HFFc6 (cell line): ENCODE measurements at regions not wholly inside any gene's neighbourhood (a gene's known extent, or its start where the extent isn't known, plus 50 kb on each side); places are given as distances from the start of the nearest gene placed in this dataset.
A peak's percentile ranks its signal among the peaks of the same experiment; 100 is the strongest.

Experiments
- DNase-seq: peaks from one replicate; pipeline ENCODE4 v3.0.0-alpha.2; 2018
- H3K27ac Mint-ChIP-seq: 2 replicates; pipeline ENCODE4 v1.8.0; 2020; ENCODE audit warnings: mild to moderate bottlenecking, mixed read lengths
- H3K27me3 Mint-ChIP-seq: 2 replicates; pipeline ENCODE4 v1.8.0; 2021; ENCODE audit warnings: mild to moderate bottlenecking, moderate library complexity, mixed read lengths; ENCODE audit not compliant: insufficient read depth
- H3K36me3 Mint-ChIP-seq: 2 replicates; pipeline ENCODE4 v1.8.0; 2021; ENCODE audit warnings: low read depth, mixed read lengths
- H3K4me1 Mint-ChIP-seq: 2 replicates; pipeline ENCODE4 v1.8.0; 2020; ENCODE audit warnings: low read depth, mixed read lengths
- H3K4me3 Mint-ChIP-seq: 2 replicates; pipeline ENCODE4 v1.8.0; 2020; ENCODE audit warnings: mild to moderate bottlenecking, moderate library complexity, mixed read lengths
- H3K9me3 Mint-ChIP-seq: 2 replicates; pipeline ENCODE4 v1.8.0; 2020; ENCODE audit warnings: mild to moderate bottlenecking, mixed read lengths
- TF ChIP-seq, protein P1 (sequence below): fragments of 200-600 bp; sonication (generic); IDR thresholded peaks from 2 replicates; pipeline ENCODE4 v1.5.0; 2021; ENCODE audit warnings: antibody characterized with exemption, mild to moderate bottlenecking

DNA sequence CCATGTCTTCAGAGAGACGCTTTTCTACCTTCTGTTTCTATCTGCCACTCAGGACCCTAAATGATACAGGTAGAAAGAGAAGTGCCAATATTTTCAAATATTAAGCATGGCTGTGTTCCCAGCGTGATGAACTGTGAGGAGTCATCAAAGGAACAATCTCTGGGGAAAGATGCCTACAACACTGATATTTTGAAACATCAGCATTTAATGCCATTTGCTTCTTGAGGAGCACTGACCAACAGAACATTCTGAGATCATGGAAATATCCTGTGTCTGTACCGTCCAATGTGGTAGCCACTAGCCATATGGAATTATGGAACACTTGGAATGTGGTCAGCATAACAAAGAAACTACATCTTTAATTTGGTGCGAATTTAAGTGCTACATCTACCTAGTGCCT lies 117.9 kb upstream of the COL6A5 start:
- DNase-seq = no peak
- no peaks in the 10 kb centered on the region for H3K4me1 Mint-ChIP-seq
- no peaks in the 10 kb centered on the region for H3K36me3 Mint-ChIP-seq
- TF ChIP-seq, protein P1, sequence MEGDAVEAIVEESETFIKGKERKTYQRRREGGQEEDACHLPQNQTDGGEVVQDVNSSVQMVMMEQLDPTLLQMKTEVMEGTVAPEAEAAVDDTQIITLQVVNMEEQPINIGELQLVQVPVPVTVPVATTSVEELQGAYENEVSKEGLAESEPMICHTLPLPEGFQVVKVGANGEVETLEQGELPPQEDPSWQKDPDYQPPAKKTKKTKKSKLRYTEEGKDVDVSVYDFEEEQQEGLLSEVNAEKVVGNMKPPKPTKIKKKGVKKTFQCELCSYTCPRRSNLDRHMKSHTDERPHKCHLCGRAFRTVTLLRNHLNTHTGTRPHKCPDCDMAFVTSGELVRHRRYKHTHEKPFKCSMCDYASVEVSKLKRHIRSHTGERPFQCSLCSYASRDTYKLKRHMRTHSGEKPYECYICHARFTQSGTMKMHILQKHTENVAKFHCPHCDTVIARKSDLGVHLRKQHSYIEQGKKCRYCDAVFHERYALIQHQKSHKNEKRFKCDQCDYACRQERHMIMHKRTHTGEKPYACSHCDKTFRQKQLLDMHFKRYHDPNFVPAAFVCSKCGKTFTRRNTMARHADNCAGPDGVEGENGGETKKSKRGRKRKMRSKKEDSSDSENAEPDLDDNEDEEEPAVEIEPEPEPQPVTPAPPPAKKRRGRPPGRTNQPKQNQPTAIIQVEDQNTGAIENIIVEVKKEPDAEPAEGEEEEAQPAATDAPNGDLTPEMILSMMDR = no peak
- no peak overlapping the region for H3K4me3 Mint-ChIP-seq
- no peak overlapping the region for H3K27ac Mint-ChIP-seq
- peaks cover 6% of the 10 kb centered on the region; the same call in 1 of the 2 replicates for H3K27me3 Mint-ChIP-seq
- no peaks in the 10 kb centered on the region for H3K9me3 Mint-ChIP-seq

DNA sequence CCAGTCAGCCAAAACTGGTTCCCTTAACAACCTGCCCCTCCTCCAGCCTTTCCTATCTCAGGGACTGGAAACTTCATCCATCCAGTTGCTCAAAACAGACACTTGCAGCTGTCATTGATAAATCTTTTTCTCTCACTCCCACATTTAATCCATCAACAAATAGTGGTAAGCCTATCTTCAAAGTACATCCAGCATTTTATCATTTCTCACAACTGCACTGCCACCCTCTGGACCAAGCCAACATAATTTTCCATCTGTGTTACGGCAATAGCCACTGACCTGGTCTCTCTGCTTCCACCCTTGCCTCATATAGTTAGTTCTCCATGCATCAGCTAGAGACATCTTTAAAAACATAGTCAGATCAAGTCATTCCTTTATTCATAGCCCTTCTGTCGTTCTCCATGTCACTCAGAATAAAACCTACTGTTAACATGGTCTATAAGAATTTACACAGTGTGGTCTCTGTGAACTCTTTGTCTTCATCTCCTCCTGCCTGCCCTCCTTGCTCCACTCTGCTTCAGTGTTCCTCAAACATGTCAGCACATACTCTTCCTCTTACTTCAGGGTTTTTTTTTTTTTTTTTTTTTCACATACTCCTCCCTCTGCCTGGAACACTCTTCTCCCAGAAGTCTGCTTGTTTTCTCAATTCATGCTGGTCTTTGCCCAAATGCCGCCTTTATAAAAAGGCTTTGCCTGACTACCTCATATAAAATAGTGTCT lies 102.5 kb upstream of the COL6A5 start:
- H3K27me3 Mint-ChIP-seq = peaks cover 4% of the 10 kb centered on the region; the same call in 1 of the 2 replicates
- TF ChIP-seq, protein P1 = peak; percentile 52; the same call in 1 of the 2 replicates
- H3K4me1 Mint-ChIP-seq = no peaks in the 10 kb centered on the region
- no peak for DNase-seq
- H3K27ac Mint-ChIP-seq = no peak overlapping the region
- no peaks in the 10 kb centered on the region for H3K36me3 Mint-ChIP-seq
- H3K9me3 Mint-ChIP-seq = no peaks in the 10 kb centered on the region
- no peak overlapping the region for H3K4me3 Mint-ChIP-seq

DNA sequence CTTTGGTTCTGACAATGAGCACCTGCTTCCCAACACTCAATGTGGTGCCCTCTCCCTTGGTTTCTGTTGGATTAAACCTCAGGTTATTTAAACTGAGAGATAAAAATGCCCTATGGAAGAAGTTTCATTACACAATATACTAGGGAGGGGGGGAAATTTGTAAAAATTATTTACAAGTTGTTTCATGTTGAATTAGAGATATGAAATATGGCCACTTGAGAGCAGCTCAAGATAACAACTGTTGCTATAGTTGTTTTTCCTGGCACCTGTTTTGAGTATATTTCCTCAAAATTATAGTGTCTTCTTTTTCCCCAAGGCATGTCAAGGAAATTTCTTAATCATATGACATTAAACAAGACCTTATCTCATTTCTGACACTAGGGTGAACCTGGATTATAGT lies 101.7 kb upstream of the COL6A5 start:
- H3K27ac Mint-ChIP-seq = no peak overlapping the region
- peaks cover 4% of the 10 kb centered on the region; the same call in 1 of the 2 replicates for H3K27me3 Mint-ChIP-seq
- no peaks in the 10 kb centered on the region for H3K36me3 Mint-ChIP-seq
- H3K4me3 Mint-ChIP-seq = no peak overlapping the region
- no peaks in the 10 kb centered on the region for H3K4me1 Mint-ChIP-seq
- TF ChIP-seq, protein P1 = no peak
- DNase-seq = no peak
- no peaks in the 10 kb centered on the region for H3K9me3 Mint-ChIP-seq

DNA sequence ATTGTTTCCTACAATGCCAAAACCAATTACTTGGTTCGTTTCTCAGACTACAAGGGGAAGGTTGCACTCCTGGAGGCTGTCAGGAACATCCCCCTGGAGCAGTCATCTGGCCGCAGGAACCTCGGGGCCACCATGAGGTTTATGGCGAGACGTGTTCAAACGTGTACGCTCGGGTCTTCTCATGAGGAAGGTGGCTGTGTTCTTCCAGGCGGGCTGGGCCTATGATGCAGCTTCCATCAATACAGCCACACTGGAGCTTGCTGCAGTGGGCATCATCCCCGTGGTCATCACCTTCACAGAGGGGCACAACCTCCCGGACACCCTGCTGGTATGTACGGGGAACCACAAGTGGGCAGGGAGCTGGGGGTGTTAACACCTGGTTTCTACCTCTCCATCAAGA lies 94.5 kb upstream of the COL6A5 start:
- no peak overlapping the region for H3K4me3 Mint-ChIP-seq
- H3K27me3 Mint-ChIP-seq = peaks cover 4% of the 10 kb centered on the region; the same call in 1 of the 2 replicates
- H3K4me1 Mint-ChIP-seq = no peaks in the 10 kb centered on the region
- no peak for DNase-seq
- no peaks in the 10 kb centered on the region for H3K9me3 Mint-ChIP-seq
- no peaks in the 10 kb centered on the region for H3K36me3 Mint-ChIP-seq
- TF ChIP-seq, protein P1 = no peak
- no peak overlapping the region for H3K27ac Mint-ChIP-seq

DNA sequence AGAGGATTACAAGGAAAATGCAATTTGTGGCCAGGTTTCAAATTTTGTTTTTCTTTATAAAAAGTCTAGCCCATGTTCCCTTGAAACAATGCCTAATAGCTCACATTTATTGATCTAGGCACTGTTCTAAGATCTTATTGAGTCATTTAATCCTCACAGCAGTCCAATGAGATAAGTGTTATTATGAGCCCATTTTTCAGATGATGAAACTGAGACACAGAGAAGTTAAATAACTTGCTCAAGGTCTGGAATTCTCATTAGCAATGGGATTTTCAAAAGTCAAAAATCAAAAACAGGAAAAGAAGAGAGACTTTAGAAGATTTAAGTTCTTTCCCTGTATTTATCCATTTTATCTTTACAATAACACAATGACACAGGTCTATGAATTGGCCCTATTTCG lies 90.0 kb upstream of the COL6A5 start:
- peaks cover 2% of the 10 kb centered on the region; the same call in 1 of the 2 replicates for H3K27me3 Mint-ChIP-seq
- H3K4me1 Mint-ChIP-seq = peaks cover 6% of the 10 kb centered on the region; the same call in 1 of the 2 replicates
- H3K4me3 Mint-ChIP-seq = no peak overlapping the region
- TF ChIP-seq, protein P1 = no peak
- no peaks in the 10 kb centered on the region for H3K36me3 Mint-ChIP-seq
- no peak overlapping the region for H3K27ac Mint-ChIP-seq
- H3K9me3 Mint-ChIP-seq = no peaks in the 10 kb centered on the region
- no peak for DNase-seq
